ENCODE measurements at regions not wholly inside any gene's neighbourhood (a gene's known extent, or its start where the extent isn't known, plus 50 kb on each side); places are given as distances from the start of the nearest gene placed in this dataset.

DNA sequence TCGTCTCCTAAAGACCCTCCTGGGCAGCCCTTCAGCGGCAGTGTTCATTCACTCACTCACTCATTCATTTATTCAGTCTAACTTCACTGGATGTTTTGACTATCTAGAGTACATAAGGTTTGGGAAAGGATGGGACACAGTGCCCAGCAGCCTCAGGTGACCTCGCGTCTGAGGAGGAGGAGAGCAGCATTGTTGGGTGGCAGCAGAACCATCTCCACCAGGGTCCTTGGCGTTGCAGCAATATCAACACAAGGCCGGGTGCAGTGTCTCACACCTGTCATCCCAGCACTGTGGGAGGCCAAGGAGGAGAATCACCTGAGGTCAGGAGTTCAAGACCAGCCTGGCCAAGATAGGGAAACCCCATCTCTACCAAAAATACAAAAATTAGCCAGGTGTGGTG is 408.0 kb downstream of the BRD1 start:
- Histone ChIP-seq H3K27me3 (ENCODE audit: control insufficient read depth in 1 of 2, insufficient read depth in 2 of 2, low read length in 2 of 2) (peaks cover 5 to 43% of the 10 kb centered on the region in 2 experiments; a peak in 4 of 5 replicates), H3K9me3 (ENCODE audit: low read length) (no peaks in the 10 kb centered on the region), H3K9ac (ENCODE audit: insufficient read depth, low read depth, low read length) (no peak overlapping the region), H3K79me2 (ENCODE audit: insufficient read depth, low read length) (no peaks in the 10 kb centered on the region), H3K4me3 (replicated peaks in 1 of 3; ENCODE audit: insufficient read depth in 1 of 3, low read depth in 2 of 3, low read length in 3 of 3) (no peak overlapping the region), H4K20me1 (ENCODE audit: insufficient read depth, low read length) (no peaks in the 10 kb centered on the region), H2AFZ (ENCODE audit: low read length) (no peak overlapping the region), H3K36me3 (replicated peaks in 1 of 2; ENCODE audit: control insufficient read depth in 1 of 2, insufficient read depth in 2 of 2, low read length in 2 of 2) (no peaks in the 10 kb centered on the region), H3K4me1 (ENCODE audit: insufficient read depth, low read length) (no peaks in the 10 kb centered on the region), H3K4me2 (ENCODE audit: low read depth, low read length) (no peak overlapping the region), H3K27ac (ENCODE audit: extremely low read length, insufficient read depth, low read length) (no peak overlapping the region)
- FAIRE-seq, result no peak
- in situ Hi-C loops (cut with HindIII; ENCODE audit: extremely low pct_ligation_motif_present, low pct_unique_long_range_greater_than_20kb), result no loop called here
- ChIA-PET POLR2A (no interaction called here), CTCF (ENCODE audit: low intra/inter-chr PET ratio, low total read pairs) (no interaction called here)
- TF ChIP-seq SRF (IDR thresholded peaks at IDR 0.05; ENCODE audit: low read depth, low read length) (no peak), SIX1 (CRISPR knock-in tag; IDR thresholded peaks at IDR 0.05; ENCODE audit: borderline replicate concordance) (no peak), ATM (IDR thresholded peaks at IDR 0.05; ENCODE audit: borderline replicate concordance) (no peak), PPARG (CRISPR knock-in tag; conservative IDR thresholded peaks at IDR 0.05) (no peak)
- intact Hi-C loops (cut with micrococcal nuclease; ENCODE audit: unreplicated experiment), result loop anchor here (10.0 kb wide), 1 partner anchor 875 kb away; no protein-coding TSS in a partner anchor
- no peak for ATAC-seq
- BruUV-seq (replicated peaks), result no TSS peak
- DNase-seq (ENCODE audit: low spot score), result no peak
- WGBS (ENCODE audit: low lambda C conversion rate), result 5% methylated on average over 5 of the region's 6 CpGs

DNA sequence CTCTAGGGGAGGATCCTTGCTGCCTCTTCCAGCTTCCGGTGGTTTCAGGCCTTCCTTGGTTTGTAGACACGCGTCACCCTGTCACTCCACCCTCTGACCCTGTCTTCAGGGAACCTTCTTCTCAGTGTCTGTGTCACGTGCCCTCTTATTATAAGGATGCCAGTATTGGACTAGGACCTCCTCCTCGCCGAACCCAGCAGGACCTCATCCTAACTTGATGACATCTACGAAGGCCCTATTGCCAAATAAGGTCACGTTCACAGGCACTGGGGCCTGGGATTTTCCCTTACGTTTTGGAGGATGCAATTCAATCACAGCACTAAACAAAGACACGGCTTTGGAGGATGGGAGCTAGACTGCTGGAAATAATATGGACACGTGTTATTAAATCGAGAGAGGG is 408.7 kb downstream of the BRD1 start:
- FAIRE-seq (no peak), ATAC-seq (no peak), DNase-seq (ENCODE audit: low spot score) (no peak)

More for the DNA sequence above, 408.7 kb downstream of the BRD1 start:
- TF ChIP-seq SRF (IDR thresholded peaks at IDR 0.05; ENCODE audit: low read depth, low read length) (0 out of 2 replicates have a peak, but pooled peaks have one; percentile 10), FOXP1 (IDR thresholded peaks at IDR 0.05) (no peak), FOXP1 (CRISPR knock-in tag; IDR thresholded peaks at IDR 0.05) (no peak)
- H4K20me1 ChIP-seq (ENCODE audit: insufficient read depth, low read length), result no peaks in the 10 kb centered on the region
- no TSS peak for BruUV-seq (replicated peaks)
- H3K4me3 ChIP-seq (replicated peaks in 1 of 3; ENCODE audit: insufficient read depth in 1 of 3, low read depth in 2 of 3, low read length in 3 of 3), result no peak overlapping the region
- CTCF ChIA-PET (ENCODE audit: low intra/inter-chr PET ratio, low total read pairs), result no interaction called here
- no peak overlapping the region for H3K9ac ChIP-seq (ENCODE audit: insufficient read depth, low read depth, low read length)
- POLR2A ChIA-PET, result no interaction called here
- H3K4me1 ChIP-seq (ENCODE audit: insufficient read depth, low read length), result no peaks in the 10 kb centered on the region
- H3K27me3 ChIP-seq (ENCODE audit: control insufficient read depth in 1 of 2, insufficient read depth in 2 of 2, low read length in 2 of 2), result peaks cover 4 to 39% of the 10 kb centered on the region in 2 experiments; a peak in 4 of 5 replicates
- in situ Hi-C loops (cut with HindIII; ENCODE audit: extremely low pct_ligation_motif_present, low pct_unique_long_range_greater_than_20kb), result no loop called here
- no peak overlapping the region for H3K27ac ChIP-seq (ENCODE audit: extremely low read length, insufficient read depth, low read length)
- no peak overlapping the region for H3K4me2 ChIP-seq (ENCODE audit: low read depth, low read length)
- no peaks in the 10 kb centered on the region for H3K79me2 ChIP-seq (ENCODE audit: insufficient read depth, low read length)
- H2AFZ ChIP-seq (ENCODE audit: low read length), result no peak overlapping the region
- intact Hi-C loops (cut with micrococcal nuclease; ENCODE audit: unreplicated experiment), result no loop called here
- H3K9me3 ChIP-seq (ENCODE audit: low read length), result no peaks in the 10 kb centered on the region
- WGBS (ENCODE audit: low lambda C conversion rate), result 39% methylated on average over 12 of the region's 12 CpGs
- no peaks in the 10 kb centered on the region for H3K36me3 ChIP-seq (replicated peaks in 1 of 2; ENCODE audit: control insufficient read depth in 1 of 2, insufficient read depth in 2 of 2, low read length in 2 of 2)

Data from HepG2 (cell line).